Testis (tissue), 2 donors: ENCODE measurements at regions not wholly inside any gene's neighbourhood (a gene's known extent, or its start where the extent isn't known, plus 50 kb on each side); places are given as distances from the start of the nearest gene placed in this dataset.
"Not testable (repeated sequence)": the region's sequence is repeated elsewhere in the genome, so short reads cannot be mapped to it uniquely, and the experiment has no call there.

Source experiments
- DNase-seq: peaks from one replicate; pipeline ENCODE4 v3.0.0-alpha.2; 2019
- H3K27ac ChIP-seq, 2 donors: fragments of 200-600 bp; sonication (generic); one replicate each; pipeline ENCODE4 v1.5.1; 2019
- H3K27me3 ChIP-seq: fragments of 200-600 bp; sonication (generic); one replicate; pipeline ENCODE4 v1.5.1; 2019
- H3K36me3 ChIP-seq: fragments of 200-600 bp; sonication (generic); one replicate; pipeline ENCODE4 v1.5.1; 2017; ENCODE audit warnings: low read depth; ENCODE audit errors: missing control alignments
- H3K4me1 ChIP-seq: fragments of 200-600 bp; sonication (generic); one replicate; pipeline ENCODE4 v1.5.1; 2019
- H3K4me3 ChIP-seq, 2 donors: fragments of 200-600 bp; sonication (generic); one replicate each; pipeline ENCODE4 v1.5.1; 2017 to 2019
- H3K9me3 ChIP-seq: fragments of 200-600 bp; sonication (generic); one replicate; pipeline ENCODE4 v1.5.1; 2017
- CTCF ChIP-seq, 3 experiments: fragments of 450-650 bp in 2 of 3; fragments of 200-600 bp in 1 of 3; sonication (generic) in 1 of 3; IDR thresholded peaks; one replicate each; pipeline ENCODE4 v1.5.1; 2016 to 2019; ENCODE audit warnings: antibody characterized with exemption in 3 of 3, mild to moderate bottlenecking in 2 of 3, moderate library complexity in 1 of 3
- POLR2A ChIP-seq: fragments of 450-650 bp; IDR thresholded peaks from one replicate; pipeline ENCODE4 v1.6.1; 2017; ENCODE audit warnings: antibody characterized with exemption, mild to moderate bottlenecking, moderate library complexity
- WGBS, 2 donors: methylation state at CpG; one replicate each; pipeline ENCODE4 v1.1.5; 2018; 5-methylcytosine and 5-hydroxymethylcytosine counted together
- intact Hi-C: fragments of 100-400 bp; cut with DNase I; formaldehyde crosslinking; loops from one replicate; pipeline ENCODE4 v1.15.1; 2023; ENCODE audit warnings: low total_unique reads

DNA sequence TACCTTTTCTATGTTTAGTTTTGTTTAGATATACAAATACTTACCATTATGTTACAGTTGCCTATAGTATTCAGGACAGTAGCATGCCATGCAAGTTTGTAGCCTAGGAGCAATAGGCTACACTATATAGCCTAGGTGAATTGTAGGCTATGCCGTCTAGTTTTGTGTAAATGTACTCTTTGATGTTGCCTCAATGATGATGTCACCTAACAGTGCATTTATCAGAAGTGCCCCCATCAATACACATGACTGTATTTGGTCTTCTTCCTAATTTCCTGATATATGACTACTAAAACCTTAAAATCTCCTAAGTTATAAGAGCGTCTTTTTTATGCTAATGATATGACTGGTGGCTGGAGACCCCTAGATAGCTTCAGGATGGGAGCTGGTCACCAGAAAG, 394.4 kb upstream of the STXBP6 start:
- H3K4me1 ChIP-seq, result no peaks in the 10 kb centered on the region
- no peaks in the 10 kb centered on the region for H3K36me3 ChIP-seq
- TF ChIP-seq POLR2A, result no peak
- no peak for TF ChIP-seq CTCF (IDR thresholded peaks at IDR 0.05)
- 78 to 95% methylated on average over 2 of the region's 2 CpGs for WGBS, 2 donors
- no peaks in the 10 kb centered on the region for H3K9me3 ChIP-seq
- H3K27me3 ChIP-seq, result no peaks in the 10 kb centered on the region
- no peak overlapping the region for H3K4me3 ChIP-seq
- intact Hi-C loops, result no loop called here
- H3K27ac ChIP-seq, result no peak overlapping the region
- no peak for DNase-seq

DNA sequence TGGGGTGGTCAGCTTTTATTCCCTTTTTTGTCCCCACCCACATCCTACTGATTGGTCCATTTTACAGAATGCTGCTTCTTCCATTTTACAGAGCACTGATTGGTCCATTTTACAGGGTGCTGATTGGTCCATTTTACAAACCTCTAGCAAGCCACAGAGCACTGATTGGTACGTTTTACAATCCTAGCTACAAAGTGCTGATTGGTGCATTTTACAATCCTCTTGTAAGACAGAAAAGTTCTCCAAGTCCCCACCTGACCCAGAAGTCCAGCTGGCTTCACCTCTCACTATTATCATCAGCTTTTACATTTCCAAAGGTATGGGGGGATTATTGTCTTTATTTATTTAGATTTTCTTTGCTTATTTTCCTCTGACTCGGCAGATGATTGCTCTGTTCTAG, 390.4 kb upstream of the STXBP6 start:
- 80 to 83% methylated on average over 2 of the region's 2 CpGs for WGBS, 2 donors
- H3K4me3 ChIP-seq, intact Hi-C loops: not testable (repeated sequence)

DNA sequence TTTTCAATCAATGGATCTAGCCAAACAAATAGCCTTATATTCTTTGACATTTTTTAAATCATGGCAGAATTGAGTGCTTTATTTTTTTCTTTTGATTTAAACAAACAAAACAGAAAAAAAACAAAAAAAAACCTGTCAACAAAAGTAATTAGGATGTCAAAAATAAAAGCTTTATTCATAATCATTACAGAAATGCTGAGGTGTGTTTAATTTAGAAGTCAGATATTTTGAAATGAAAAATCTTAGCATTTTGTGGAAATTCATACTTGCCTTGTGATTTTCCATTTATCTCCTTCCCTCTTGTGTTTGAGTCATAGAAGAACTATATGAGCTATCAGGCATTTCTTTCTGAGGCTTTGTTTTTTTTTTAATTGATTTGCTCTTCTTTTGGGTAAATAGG, 387.0 kb upstream of the STXBP6 start:
- no peak overlapping the region for H3K27ac ChIP-seq

More for the DNA sequence above, 390.4 kb upstream of the STXBP6 start:
- not testable (repeated sequence) for H3K27me3 ChIP-seq, H3K36me3 ChIP-seq, H3K4me1 ChIP-seq, DNase-seq, H3K9me3 ChIP-seq, H3K27ac ChIP-seq

DNA sequence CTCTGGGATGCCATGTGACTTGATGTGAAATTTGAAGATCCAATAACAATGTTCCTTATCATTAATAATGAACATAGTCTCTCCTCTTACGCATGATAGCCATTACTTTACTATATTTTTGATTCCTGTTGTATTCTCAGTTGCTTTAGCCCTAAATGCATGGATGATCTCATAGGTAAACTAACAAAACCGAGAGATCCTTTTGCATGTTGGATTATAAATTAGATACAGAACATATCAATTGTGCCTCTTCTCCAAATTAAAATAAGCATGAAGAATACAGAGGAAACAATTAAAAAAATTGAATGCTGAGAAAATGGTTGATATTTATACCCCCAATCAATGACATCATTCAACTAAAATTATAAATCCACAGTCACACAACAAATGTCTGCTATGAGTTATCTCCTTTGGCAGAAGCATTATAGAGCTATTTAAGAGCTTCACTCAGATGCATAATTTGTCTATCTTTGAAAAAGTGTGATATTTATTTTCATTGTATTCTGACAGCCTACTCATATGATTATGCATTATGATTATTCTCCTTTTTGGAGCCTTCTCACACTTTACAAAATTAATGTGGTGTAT, 386.4 kb upstream of the STXBP6 start:
- 86 to 88% methylated on average over 2 of the region's 2 CpGs for WGBS, 2 donors
- TF ChIP-seq CTCF (IDR thresholded peaks at IDR 0.05) (no peak), POLR2A (no peak)

More for the DNA sequence above, 387.0 kb upstream of the STXBP6 start:
- Histone ChIP-seq H3K4me3 (no peak overlapping the region), H3K9me3 (no peaks in the 10 kb centered on the region), H3K36me3 (no peaks in the 10 kb centered on the region), H3K27me3 (no peaks in the 10 kb centered on the region), H3K4me1 (no peaks in the 10 kb centered on the region)
- intact Hi-C loops, result loop anchor here (10.0 kb wide), 1 partner anchor 692 kb away; no protein-coding TSS in a partner anchor
- no peak for DNase-seq
- TF ChIP-seq POLR2A (no peak), CTCF (IDR thresholded peaks at IDR 0.05) (no peak)

GRCh38 chr14:25431211-25432076, 381.5 kb upstream of the STXBP6 start:
- no peak overlapping the region for H3K4me3 ChIP-seq
- H3K27ac ChIP-seq, result no peak overlapping the region
- 64 to 75% methylated on average over 17 to 21 of the region's 21 CpGs for WGBS, 2 donors
- TF ChIP-seq POLR2A (no peak), CTCF (IDR thresholded peaks at IDR 0.05) (peak in 2 of 3 experiments; percentile 23 to 27)
- intact Hi-C loops, result loop anchor here (10.0 kb wide), 1 partner anchor 687 kb away; no protein-coding TSS in a partner anchor
- no peaks in the 10 kb centered on the region for H3K4me1 ChIP-seq
- H3K36me3 ChIP-seq, result no peaks in the 10 kb centered on the region
- H3K9me3 ChIP-seq, result no peaks in the 10 kb centered on the region
- peak; percentile 87 for DNase-seq
- no peaks in the 10 kb centered on the region for H3K27me3 ChIP-seq

More for the DNA sequence above, 386.4 kb upstream of the STXBP6 start:
- H3K27me3 ChIP-seq, result no peaks in the 10 kb centered on the region
- DNase-seq, result no peak
- no peaks in the 10 kb centered on the region for H3K36me3 ChIP-seq
- no peaks in the 10 kb centered on the region for H3K9me3 ChIP-seq
- no peak overlapping the region for H3K4me3 ChIP-seq
- H3K27ac ChIP-seq, result no peak overlapping the region
- intact Hi-C loops, result loop anchor here (10.0 kb wide), 1 partner anchor 692 kb away; no protein-coding TSS in a partner anchor
- no peaks in the 10 kb centered on the region for H3K4me1 ChIP-seq
